HL-60 (cell line): ENCODE measurements at regions not wholly inside any gene's neighbourhood (a gene's known extent, or its start where the extent isn't known, plus 50 kb on each side); places are given as distances from the start of the nearest gene placed in this dataset.

ENCODE experiments used
- DNase-seq, 2 experiments: peaks; one replicate each; pipeline ENCODE4 v3.0.0-alpha.2; 2010 to 2020; ENCODE audit warnings: low read depth in 1 of 2, low spot score in 1 of 2
- H3K27ac ChIP-seq: fragments of 250-450 bp; sonication (Bioruptor Pico); replicated peaks from 2 replicates; pipeline ENCODE4 v1.5.1; 2020; ENCODE audit warnings: mild to moderate bottlenecking, moderate library complexity
- H3K27me3 ChIP-seq: fragments of 250-450 bp; sonication (Bioruptor Pico); 2 replicates; pipeline ENCODE4 v1.5.1; 2021; ENCODE audit warnings: mild to moderate bottlenecking, moderate library complexity; ENCODE audit not compliant: insufficient read depth, poor library complexity, severe bottlenecking
- H3K4me3 ChIP-seq: replicated peaks from 2 replicates; pipeline ENCODE4 v1.5.1; 2011; ENCODE audit warnings: mild to moderate bottlenecking, control low read depth, low read length; ENCODE audit not compliant: insufficient read depth
- GABPA ChIP-seq: IDR thresholded peaks from 2 replicates; pipeline ENCODE4 v1.6.1; 2012; ENCODE audit warnings: low read depth
- POLR2AphosphoS5 ChIP-seq: IDR thresholded peaks from 2 replicates; pipeline ENCODE4 v1.6.1; 2012; ENCODE audit warnings: low read depth
- SPI1 ChIP-seq: IDR thresholded peaks from 2 replicates; pipeline ENCODE4 v1.6.1; 2012; ENCODE audit warnings: low read depth, mild to moderate bottlenecking, borderline replicate concordance
- TF ChIP-seq, protein P1 (sequence below): IDR thresholded peaks from one replicate; pipeline ENCODE4 v1.5.1; 2011; ENCODE audit warnings: low read length, control low read depth, inconsistent platforms; ENCODE audit not compliant: insufficient read depth
- TF ChIP-seq, protein P2 (sequence below): IDR thresholded peaks from 2 replicates; pipeline ENCODE4 v1.6.1; 2012; ENCODE audit warnings: low read depth; ENCODE audit not compliant: insufficient replicate concordance

GRCh38 chr3:161171113-161171512, 50.0 kb upstream of the NMD3 start:
- Histone ChIP-seq H3K27me3 (no peaks in the 10 kb centered on the region), H3K27ac (no peak overlapping the region), H3K4me3 (no peak overlapping the region)
- no peak for DNase-seq
- TF ChIP-seq POLR2AphosphoS5 (no peak), SPI1 (no peak), GABPA (no peak)
- TF ChIP-seq, protein P1, sequence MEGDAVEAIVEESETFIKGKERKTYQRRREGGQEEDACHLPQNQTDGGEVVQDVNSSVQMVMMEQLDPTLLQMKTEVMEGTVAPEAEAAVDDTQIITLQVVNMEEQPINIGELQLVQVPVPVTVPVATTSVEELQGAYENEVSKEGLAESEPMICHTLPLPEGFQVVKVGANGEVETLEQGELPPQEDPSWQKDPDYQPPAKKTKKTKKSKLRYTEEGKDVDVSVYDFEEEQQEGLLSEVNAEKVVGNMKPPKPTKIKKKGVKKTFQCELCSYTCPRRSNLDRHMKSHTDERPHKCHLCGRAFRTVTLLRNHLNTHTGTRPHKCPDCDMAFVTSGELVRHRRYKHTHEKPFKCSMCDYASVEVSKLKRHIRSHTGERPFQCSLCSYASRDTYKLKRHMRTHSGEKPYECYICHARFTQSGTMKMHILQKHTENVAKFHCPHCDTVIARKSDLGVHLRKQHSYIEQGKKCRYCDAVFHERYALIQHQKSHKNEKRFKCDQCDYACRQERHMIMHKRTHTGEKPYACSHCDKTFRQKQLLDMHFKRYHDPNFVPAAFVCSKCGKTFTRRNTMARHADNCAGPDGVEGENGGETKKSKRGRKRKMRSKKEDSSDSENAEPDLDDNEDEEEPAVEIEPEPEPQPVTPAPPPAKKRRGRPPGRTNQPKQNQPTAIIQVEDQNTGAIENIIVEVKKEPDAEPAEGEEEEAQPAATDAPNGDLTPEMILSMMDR: no peak
- TF ChIP-seq, protein P2, sequence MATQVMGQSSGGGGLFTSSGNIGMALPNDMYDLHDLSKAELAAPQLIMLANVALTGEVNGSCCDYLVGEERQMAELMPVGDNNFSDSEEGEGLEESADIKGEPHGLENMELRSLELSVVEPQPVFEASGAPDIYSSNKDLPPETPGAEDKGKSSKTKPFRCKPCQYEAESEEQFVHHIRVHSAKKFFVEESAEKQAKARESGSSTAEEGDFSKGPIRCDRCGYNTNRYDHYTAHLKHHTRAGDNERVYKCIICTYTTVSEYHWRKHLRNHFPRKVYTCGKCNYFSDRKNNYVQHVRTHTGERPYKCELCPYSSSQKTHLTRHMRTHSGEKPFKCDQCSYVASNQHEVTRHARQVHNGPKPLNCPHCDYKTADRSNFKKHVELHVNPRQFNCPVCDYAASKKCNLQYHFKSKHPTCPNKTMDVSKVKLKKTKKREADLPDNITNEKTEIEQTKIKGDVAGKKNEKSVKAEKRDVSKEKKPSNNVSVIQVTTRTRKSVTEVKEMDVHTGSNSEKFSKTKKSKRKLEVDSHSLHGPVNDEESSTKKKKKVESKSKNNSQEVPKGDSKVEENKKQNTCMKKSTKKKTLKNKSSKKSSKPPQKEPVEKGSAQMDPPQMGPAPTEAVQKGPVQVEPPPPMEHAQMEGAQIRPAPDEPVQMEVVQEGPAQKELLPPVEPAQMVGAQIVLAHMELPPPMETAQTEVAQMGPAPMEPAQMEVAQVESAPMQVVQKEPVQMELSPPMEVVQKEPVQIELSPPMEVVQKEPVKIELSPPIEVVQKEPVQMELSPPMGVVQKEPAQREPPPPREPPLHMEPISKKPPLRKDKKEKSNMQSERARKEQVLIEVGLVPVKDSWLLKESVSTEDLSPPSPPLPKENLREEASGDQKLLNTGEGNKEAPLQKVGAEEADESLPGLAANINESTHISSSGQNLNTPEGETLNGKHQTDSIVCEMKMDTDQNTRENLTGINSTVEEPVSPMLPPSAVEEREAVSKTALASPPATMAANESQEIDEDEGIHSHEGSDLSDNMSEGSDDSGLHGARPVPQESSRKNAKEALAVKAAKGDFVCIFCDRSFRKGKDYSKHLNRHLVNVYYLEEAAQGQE: no peak
